H9 (cell line): ENCODE measurements at regions not wholly inside any gene's neighbourhood (a gene's known extent, or its start where the extent isn't known, plus 50 kb on each side); places are given as distances from the start of the nearest gene placed in this dataset.

Experiments used
- DNase-seq: peaks from one replicate; pipeline ENCODE4 v3.0.0-alpha.2; 2017
- H2AFZ ChIP-seq: one replicate; pipeline ENCODE4 v1.6.1; 2013; ENCODE audit warnings: mild to moderate bottlenecking, low read length, control low read depth, moderate library complexity
- H2AK5ac ChIP-seq: 2 replicates; pipeline ENCODE4 v1.6.1; 2013; ENCODE audit warnings: low read length, control low read depth, mixed read lengths; ENCODE audit not compliant: insufficient read length
- H2BK120ac ChIP-seq: one replicate; pipeline ENCODE4 v1.6.1; 2013; ENCODE audit warnings: low read depth, mild to moderate bottlenecking, low read length, control low read depth, inconsistent platforms; ENCODE audit not compliant: poor library complexity, severe bottlenecking
- H2BK12ac ChIP-seq: 2 replicates; pipeline ENCODE4 v1.6.1; 2013; ENCODE audit warnings: low read length, control low read depth, mixed read lengths, low read depth; ENCODE audit not compliant: insufficient read length
- H2BK15ac ChIP-seq: 2 replicates; pipeline ENCODE4 v1.6.1; 2013; ENCODE audit warnings: low read depth, low read length, control low read depth
- H2BK20ac ChIP-seq: one replicate; pipeline ENCODE4 v1.6.1; 2013; ENCODE audit warnings: low read depth, mild to moderate bottlenecking, low read length, control low read depth, inconsistent platforms; ENCODE audit not compliant: poor library complexity, severe bottlenecking
- H2BK5ac ChIP-seq: 2 replicates; pipeline ENCODE4 v1.6.1; 2013; ENCODE audit warnings: low read length, control low read depth, mixed read lengths; ENCODE audit not compliant: insufficient read length
- H3K14ac ChIP-seq: 2 replicates; pipeline ENCODE4 v1.6.1; 2013; ENCODE audit warnings: low read length, control low read depth; ENCODE audit not compliant: insufficient read depth
- H3K18ac ChIP-seq: 2 replicates; pipeline ENCODE4 v1.6.1; 2013; ENCODE audit warnings: low read depth, mild to moderate bottlenecking, mixed read lengths, low read length, control low read depth; ENCODE audit not compliant: insufficient read length
- H3K23ac ChIP-seq: 2 replicates; pipeline ENCODE4 v1.6.1; 2013; ENCODE audit warnings: low read length, control low read depth, mixed read lengths, low read depth; ENCODE audit not compliant: insufficient read length
- H3K23me2 ChIP-seq: 2 replicates; pipeline ENCODE4 v1.6.1; 2013; ENCODE audit warnings: low read depth, mild to moderate bottlenecking, mixed read lengths, low read length, control low read depth; ENCODE audit not compliant: insufficient read length, poor library complexity, severe bottlenecking
- H3K27ac ChIP-seq: 2 replicates; pipeline ENCODE4 v1.5.1; 2013; ENCODE audit warnings: low read length, control low read depth, mixed read lengths, low read depth; ENCODE audit not compliant: insufficient read length
- H3K27me3 ChIP-seq: 2 replicates; pipeline ENCODE4 v1.6.1; 2013; ENCODE audit warnings: low read length, control low read depth, inconsistent platforms; ENCODE audit not compliant: insufficient read depth
- H3K4ac ChIP-seq: 2 replicates; pipeline ENCODE4 v1.6.1; 2013; ENCODE audit warnings: low read depth, mild to moderate bottlenecking, control low read depth, inconsistent platforms, low read length, moderate library complexity
- H3K4me1 ChIP-seq: 2 replicates; pipeline ENCODE4 v1.6.1; 2013; ENCODE audit warnings: low read length, control low read depth, inconsistent platforms; ENCODE audit not compliant: insufficient read depth
- H3K4me2 ChIP-seq: 2 replicates; pipeline ENCODE4 v1.6.1; 2013; ENCODE audit warnings: low read length, control low read depth, mixed read lengths; ENCODE audit not compliant: insufficient read length, insufficient read depth
- H3K56ac ChIP-seq: 2 replicates; pipeline ENCODE4 v1.6.1; 2013; ENCODE audit warnings: low read depth, mild to moderate bottlenecking, mixed read lengths, low read length, control low read depth; ENCODE audit not compliant: insufficient read length
- H3K79me1 ChIP-seq: 2 replicates; pipeline ENCODE4 v1.6.1; 2013; ENCODE audit warnings: low read depth, mild to moderate bottlenecking, moderate library complexity, low read length, control low read depth, inconsistent platforms; ENCODE audit not compliant: insufficient read depth, poor library complexity, severe bottlenecking
- H3K79me2 ChIP-seq: 2 replicates; pipeline ENCODE4 v1.6.1; 2013; ENCODE audit warnings: low read length, control low read depth, inconsistent platforms; ENCODE audit not compliant: insufficient read depth
- H3K9ac ChIP-seq: 2 replicates; pipeline ENCODE4 v1.6.1; 2013; ENCODE audit warnings: low read length, control low read depth, mixed read lengths; ENCODE audit not compliant: insufficient read length; ENCODE audit errors: extremely low read depth
- H3K9me3 ChIP-seq: one replicate; pipeline ENCODE4 v1.6.1; 2013; ENCODE audit warnings: low read depth, low read length, inconsistent platforms; ENCODE audit not compliant: control insufficient read depth
- H3T11ph ChIP-seq: one replicate; pipeline ENCODE4 v1.6.1; 2013; ENCODE audit warnings: mild to moderate bottlenecking, low read length, control low read depth, inconsistent platforms
- H4K20me1 ChIP-seq: one replicate; pipeline ENCODE4 v1.6.1; 2013; ENCODE audit not compliant: control insufficient read depth, insufficient read length, insufficient read depth
- H4K5ac ChIP-seq: 2 replicates; pipeline ENCODE4 v1.6.1; 2013; ENCODE audit warnings: low read depth, mild to moderate bottlenecking, mixed read lengths, low read length, control low read depth; ENCODE audit not compliant: insufficient read length
- H4K8ac ChIP-seq: replicated peaks from 2 replicates; pipeline ENCODE4 v1.6.1; 2013; ENCODE audit warnings: low read length, control low read depth, mixed read lengths, low read depth; ENCODE audit not compliant: insufficient read length
- H4K91ac ChIP-seq: 2 replicates; pipeline ENCODE4 v1.6.1; 2013; ENCODE audit warnings: low read depth, mild to moderate bottlenecking, moderate library complexity, mixed read lengths, low read length, control low read depth; ENCODE audit not compliant: insufficient read length
- H3K27ac Mint-ChIP-seq, 3 experiments: 2 replicates in 2 of 3; 3 replicates in 1 of 3; pipeline ENCODE4 v1.8.0; 2020 to 2021; ENCODE audit warnings: mixed read lengths in 3 of 3, mild to moderate bottlenecking in 1 of 3, moderate library complexity in 1 of 3
- H3K27me3 Mint-ChIP-seq: 2 replicates; pipeline ENCODE4 v1.8.0; 2021; ENCODE audit warnings: low read depth, mild to moderate bottlenecking, moderate library complexity, mixed read lengths
- H3K36me3 Mint-ChIP-seq, 3 experiments: 2 replicates in 2 of 3; 3 replicates in 1 of 3; pipeline ENCODE4 v1.8.0; 2020 to 2021; ENCODE audit warnings: low read depth in 3 of 3, mixed read lengths in 3 of 3; ENCODE audit not compliant: insufficient read depth in 1 of 3
- H3K4me1 Mint-ChIP-seq, 2 experiments: 2 replicates each; pipeline ENCODE4 v1.8.0; 2020; ENCODE audit warnings: mixed read lengths in 2 of 2
- H3K4me3 Mint-ChIP-seq, 2 experiments: 2 replicates in 1 of 2; 3 replicates in 1 of 2; pipeline ENCODE4 v1.8.0; 2020 to 2021; ENCODE audit warnings: mild to moderate bottlenecking in 2 of 2, mixed read lengths in 2 of 2, moderate library complexity in 1 of 2
- H3K9me3 Mint-ChIP-seq, 2 experiments: 2 replicates in 1 of 2; 3 replicates in 1 of 2; pipeline ENCODE4 v1.8.0; 2020; ENCODE audit warnings: mild to moderate bottlenecking in 2 of 2, mixed read lengths in 2 of 2, moderate library complexity in 1 of 2
- WGBS: extraction: QIAGEN DNeasy Blood & Tissue Kit; methylation state at CpG from one replicate; pipeline ENCODE4 v1.1.7; 2013; ENCODE audit warnings: missing lambda C conversion rate, low lambda C conversion rate, mixed read lengths; ENCODE audit not compliant: insufficient read length; ENCODE audit errors: extremely low coverage; 5-methylcytosine and 5-hydroxymethylcytosine counted together
- TF ChIP-seq, protein P1 (sequence below): fragments of 200-600 bp; sonication (generic); conservative IDR thresholded peaks from 3 replicates; pipeline ENCODE4 v1.8.0; 2021; ENCODE audit warnings: antibody characterized with exemption, mild to moderate bottlenecking

DNA sequence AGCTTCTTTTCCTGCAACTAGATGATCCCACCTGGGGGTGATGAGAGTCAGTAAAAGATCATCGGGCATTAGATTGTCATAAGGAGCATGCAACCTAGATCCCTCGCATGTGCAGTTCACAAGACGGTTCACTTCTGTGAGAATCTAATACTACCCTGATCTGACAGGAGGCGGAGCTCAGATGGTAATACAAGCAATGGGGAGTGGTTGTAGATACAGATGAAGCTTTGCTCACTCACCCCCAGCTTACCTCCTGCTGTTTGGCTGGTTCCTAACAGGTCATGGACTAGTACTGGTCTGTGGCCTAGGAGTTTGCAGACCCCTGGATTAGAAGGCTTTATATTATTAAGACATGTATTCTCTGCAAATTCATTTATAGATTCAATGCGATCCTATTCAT is 181.6 kb upstream of the MGMT start:
- Histone ChIP-seq H4K5ac (no peak overlapping the region), H3K79me1 (no peaks in the 10 kb centered on the region), H3K14ac (no peak overlapping the region), H2BK120ac (no peak overlapping the region), H3K4ac (no peak overlapping the region), H3K79me2 (no peaks in the 10 kb centered on the region), H3K27me3 (no peaks in the 10 kb centered on the region; the same call in 1 of the 2 replicates), H2AK5ac (no peak overlapping the region), H3K4me2 (no peak overlapping the region), H3T11ph (no peak overlapping the region), H4K8ac (no peak overlapping the region), H4K20me1 (no peaks in the 10 kb centered on the region), H2BK20ac (no peak overlapping the region), H3K27ac (no peak overlapping the region), H3K18ac (no peak overlapping the region), H3K9ac (no peak overlapping the region), H4K91ac (no peak overlapping the region), H3K9me3 (no peaks in the 10 kb centered on the region), H2BK15ac (no peak overlapping the region), H3K4me1 (no peaks in the 10 kb centered on the region), H3K23me2 (no peaks in the 10 kb centered on the region), H2BK12ac (no peak overlapping the region), H3K23ac (no peak overlapping the region), H3K56ac (no peak overlapping the region), H2BK5ac (no peak overlapping the region), H2AFZ (no peak overlapping the region)
- H3K4me3 Mint-ChIP-seq: no peak overlapping the region
- peaks cover 7 to 11% of the 10 kb centered on the region in 2 experiments; a peak in 4 of 5 replicates for H3K9me3 Mint-ChIP-seq
- peaks cover 0 to 9% (median 6%) of the 10 kb centered on the region in 3 experiments; a peak in 5 of 7 replicates for H3K36me3 Mint-ChIP-seq
- no CpG with 5 or more reads among the region's 5 CpGs for WGBS
- no peaks in the 10 kb centered on the region for H3K4me1 Mint-ChIP-seq
- H3K27me3 Mint-ChIP-seq: no peaks in the 10 kb centered on the region
- TF ChIP-seq, protein P1, sequence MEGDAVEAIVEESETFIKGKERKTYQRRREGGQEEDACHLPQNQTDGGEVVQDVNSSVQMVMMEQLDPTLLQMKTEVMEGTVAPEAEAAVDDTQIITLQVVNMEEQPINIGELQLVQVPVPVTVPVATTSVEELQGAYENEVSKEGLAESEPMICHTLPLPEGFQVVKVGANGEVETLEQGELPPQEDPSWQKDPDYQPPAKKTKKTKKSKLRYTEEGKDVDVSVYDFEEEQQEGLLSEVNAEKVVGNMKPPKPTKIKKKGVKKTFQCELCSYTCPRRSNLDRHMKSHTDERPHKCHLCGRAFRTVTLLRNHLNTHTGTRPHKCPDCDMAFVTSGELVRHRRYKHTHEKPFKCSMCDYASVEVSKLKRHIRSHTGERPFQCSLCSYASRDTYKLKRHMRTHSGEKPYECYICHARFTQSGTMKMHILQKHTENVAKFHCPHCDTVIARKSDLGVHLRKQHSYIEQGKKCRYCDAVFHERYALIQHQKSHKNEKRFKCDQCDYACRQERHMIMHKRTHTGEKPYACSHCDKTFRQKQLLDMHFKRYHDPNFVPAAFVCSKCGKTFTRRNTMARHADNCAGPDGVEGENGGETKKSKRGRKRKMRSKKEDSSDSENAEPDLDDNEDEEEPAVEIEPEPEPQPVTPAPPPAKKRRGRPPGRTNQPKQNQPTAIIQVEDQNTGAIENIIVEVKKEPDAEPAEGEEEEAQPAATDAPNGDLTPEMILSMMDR: no peak
- no peak for DNase-seq
- H3K27ac Mint-ChIP-seq: no peak overlapping the region
